ENCODE measurements at regions not wholly inside any gene's neighbourhood (a gene's known extent, or its start where the extent isn't known, plus 50 kb on each side); places are given as distances from the start of the nearest gene placed in this dataset.

GRCh38 chr2:113370478-113371091 is 66.9 kb upstream of the ZNG1B start (continued):
- TF ChIP-seq TEF (CRISPR knock-in tag; IDR thresholded peaks at IDR 0.05) = no peak
- TF ChIP-seq ZNF883 (CRISPR knock-in tag; IDR thresholded peaks at IDR 0.05; ENCODE audit: not compliant biosample characterization) = no peak
- peak; percentile 65; the same call in 1 of the 2 replicates for TF ChIP-seq KDM2A (CRISPR knock-in tag; IDR thresholded peaks at IDR 0.05; ENCODE audit: borderline replicate concordance, low read depth)
- TF ChIP-seq THAP8 (CRISPR knock-in tag; IDR thresholded peaks at IDR 0.05; ENCODE audit: borderline replicate concordance) = no peak
- TF ChIP-seq IRF2 (CRISPR knock-in tag; IDR thresholded peaks at IDR 0.05) = peak; percentile 47; the same call in 1 of the 2 replicates
- TF ChIP-seq ZNF605 (CRISPR knock-in tag; IDR thresholded peaks at IDR 0.05) = peak; percentile 86
- peak; percentile 18; the same call in 1 of the 2 replicates for TF ChIP-seq FOSL2 (CRISPR knock-in tag; IDR thresholded peaks at IDR 0.05)
- TF ChIP-seq NFE2L1 (CRISPR knock-in tag; IDR thresholded peaks at IDR 0.05; ENCODE audit: borderline replicate concordance) = no peak
- TF ChIP-seq RXRB (CRISPR knock-in tag; IDR thresholded peaks at IDR 0.05; ENCODE audit: borderline replicate concordance) = 0 out of 2 replicates have a peak, but pooled peaks have one; percentile 23
- peak; percentile 94 for TF ChIP-seq CTCF (CRISPR knock-in tag; IDR thresholded peaks at IDR 0.05)
- TF ChIP-seq ZBTB25 (CRISPR knock-in tag; IDR thresholded peaks at IDR 0.05) = no peak
- TF ChIP-seq MED1 (CRISPR knock-in tag; IDR thresholded peaks at IDR 0.05) = peak; percentile 37; the same call in 1 of the 2 replicates
- peak; percentile 80; the same call in 1 of the 2 replicates for TF ChIP-seq REPIN1 (CRISPR knock-in tag; IDR thresholded peaks at IDR 0.05; ENCODE audit: borderline replicate concordance, low read depth)
- peak; percentile 82 for TF ChIP-seq ZNF263 (CRISPR knock-in tag; IDR thresholded peaks at IDR 0.05)
- peak; percentile 61 for TF ChIP-seq ELF3 (CRISPR knock-in tag; IDR thresholded peaks at IDR 0.05)
- peak; percentile 32; the same call in 1 of the 2 replicates for TF ChIP-seq SIX1 (CRISPR knock-in tag; IDR thresholded peaks at IDR 0.05; ENCODE audit: borderline replicate concordance)
- TF ChIP-seq GATAD2A (CRISPR knock-in tag; IDR thresholded peaks at IDR 0.05) = peak; percentile 62; the same call in 1 of the 2 replicates
- no peak for TF ChIP-seq ZBED4 (CRISPR knock-in tag; IDR thresholded peaks at IDR 0.05; ENCODE audit: borderline replicate concordance)
- TF ChIP-seq ELK4 (CRISPR knock-in tag; IDR thresholded peaks at IDR 0.05; ENCODE audit: borderline replicate concordance) = no peak
- no peak for TF ChIP-seq HIVEP1 (CRISPR knock-in tag; IDR thresholded peaks at IDR 0.05)
- TF ChIP-seq ETV5 (CRISPR knock-in tag; IDR thresholded peaks at IDR 0.05; ENCODE audit: borderline replicate concordance) = peak; percentile 41; the same call in 1 of the 2 replicates
